ENCODE measurements at regions not wholly inside any gene's neighbourhood (a gene's known extent, or its start where the extent isn't known, plus 50 kb on each side); places are given as distances from the start of the nearest gene placed in this dataset.
A peak's percentile ranks its signal among the peaks of the same experiment; 100 is the strongest.
"Not testable (repeated sequence)": the region's sequence is repeated elsewhere in the genome, so short reads cannot be mapped to it uniquely, and the experiment has no call there.

GRCh38 chr4:149045731-149046130 is 603.5 kb upstream of the NR3C2 start:
- DNase-seq = no peak

DNA sequence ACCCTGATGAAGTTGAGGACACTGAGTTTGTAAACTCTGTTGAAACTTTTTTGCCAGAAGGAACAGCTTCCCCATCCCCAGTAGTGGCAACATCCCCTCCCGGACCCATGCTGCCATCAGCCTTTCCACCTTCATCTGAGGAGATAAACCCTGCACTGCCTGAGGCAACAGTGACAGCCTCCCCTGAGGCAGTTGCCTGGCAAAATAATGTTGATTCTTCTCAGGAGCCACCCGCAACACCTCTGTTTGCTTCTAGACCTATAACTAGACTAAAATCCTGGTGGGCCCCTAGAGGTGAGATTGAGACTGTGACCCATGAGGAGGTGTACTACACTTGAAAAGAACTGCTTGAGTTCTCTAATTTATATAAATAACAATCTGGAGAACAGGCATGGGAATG is 597.6 kb upstream of the NR3C2 start:
- not testable (repeated sequence) for DNase-seq

DNA sequence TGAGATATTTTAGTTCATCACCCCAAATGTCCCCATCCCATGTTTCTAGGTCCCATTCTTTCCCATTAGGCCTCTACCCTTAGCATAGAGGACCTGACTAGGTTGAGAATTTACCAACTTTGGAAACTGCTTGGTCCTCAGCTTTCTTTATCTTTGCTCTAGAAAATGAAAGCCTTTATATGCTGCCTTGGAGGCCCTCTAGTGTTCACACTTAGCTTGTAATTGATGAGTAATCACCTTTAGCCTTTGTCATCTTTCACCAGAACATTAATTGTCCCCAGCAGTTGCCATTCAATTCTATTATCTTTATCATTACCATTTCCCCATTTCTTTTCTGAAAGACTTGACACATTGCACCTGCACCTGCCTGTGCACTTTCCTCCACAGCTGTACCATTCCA is 589.2 kb upstream of the NR3C2 start:
- no peak for DNase-seq

DNA sequence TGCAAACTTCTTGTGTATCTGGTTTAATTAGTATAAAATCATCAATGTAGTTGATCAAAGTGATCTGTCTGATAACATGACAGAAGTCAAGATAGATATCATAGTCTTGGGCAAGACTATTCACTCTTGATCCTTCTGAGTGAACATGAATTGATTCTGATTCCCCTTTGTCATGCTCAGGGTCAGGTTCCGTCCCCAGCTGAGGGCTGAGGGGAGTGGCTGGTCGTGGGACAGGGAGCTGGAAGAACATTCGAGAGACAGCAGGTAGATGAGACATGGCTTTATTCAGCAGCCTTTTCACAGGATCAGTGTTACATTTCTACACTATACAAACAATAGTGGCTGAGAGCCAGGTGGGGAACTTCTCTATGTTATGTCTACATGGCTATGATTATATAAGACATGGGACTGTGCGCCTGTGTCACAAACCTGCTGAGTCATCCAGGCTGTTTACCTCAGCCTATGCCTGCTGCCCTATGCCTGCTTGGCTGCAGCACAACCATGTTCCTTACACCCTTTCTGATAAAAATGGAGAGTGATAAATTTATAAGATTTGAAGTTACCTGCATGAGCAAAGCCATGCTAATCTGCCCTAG is 586.9 kb upstream of the NR3C2 start:
- DNase-seq = no peak

- DNase-seq = no peak
These were observed 584.5 kb upstream of the NR3C2 start for GRCh38 chr4:149026696-149027095.

- DNase-seq = no peak
These were observed 575.0 kb upstream of the NR3C2 start for GRCh38 chr4:149017002-149017734.

- DNase-seq = no peak
These were observed 567.0 kb upstream of the NR3C2 start for GRCh38 chr4:149009223-149009622.

GRCh38 chr4:149008415-149009025 is 566.3 kb upstream of the NR3C2 start:
- no peak for DNase-seq

GRCh38 chr4:149005191-149005590 is 563.0 kb upstream of the NR3C2 start:
- DNase-seq = no peak

DNA sequence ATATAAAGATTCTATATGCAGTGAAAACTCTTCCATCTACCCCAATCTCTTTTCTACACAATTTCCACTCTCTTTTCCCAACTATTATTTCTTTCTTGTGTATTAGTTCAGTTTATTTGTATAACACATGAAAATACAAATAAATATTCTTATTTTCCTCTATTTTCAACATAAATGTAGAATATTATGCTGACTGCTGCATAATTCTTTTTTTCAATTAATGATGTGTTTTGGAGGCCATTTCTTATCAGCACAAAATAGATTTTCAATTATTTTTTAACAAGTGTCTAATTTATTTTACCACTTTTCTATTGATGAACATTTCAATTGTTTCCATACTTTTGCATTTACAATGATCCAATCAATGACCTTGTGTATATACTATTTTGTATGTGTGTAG is 557.7 kb upstream of the NR3C2 start:
- no peak for DNase-seq

DNA sequence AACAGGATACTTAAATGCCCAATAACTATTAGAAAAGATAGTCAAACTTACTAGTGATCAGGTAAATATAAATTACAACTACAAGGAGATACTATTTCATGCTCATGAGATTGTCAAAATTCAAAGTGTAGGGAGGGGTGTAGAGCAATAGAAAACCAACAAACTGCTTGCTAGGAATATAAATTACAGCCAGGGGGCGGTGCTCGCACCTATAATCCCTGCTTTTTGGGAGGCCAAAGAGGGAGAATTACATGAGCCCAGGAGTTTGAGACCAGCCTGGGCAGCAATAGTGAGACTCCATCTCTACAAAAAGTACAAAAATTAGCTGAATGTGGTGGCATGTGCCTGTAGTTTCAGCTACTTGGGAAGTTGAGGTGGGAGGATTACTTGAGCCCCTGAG is 556.5 kb upstream of the NR3C2 start:
- DNase-seq = no peak

DNA sequence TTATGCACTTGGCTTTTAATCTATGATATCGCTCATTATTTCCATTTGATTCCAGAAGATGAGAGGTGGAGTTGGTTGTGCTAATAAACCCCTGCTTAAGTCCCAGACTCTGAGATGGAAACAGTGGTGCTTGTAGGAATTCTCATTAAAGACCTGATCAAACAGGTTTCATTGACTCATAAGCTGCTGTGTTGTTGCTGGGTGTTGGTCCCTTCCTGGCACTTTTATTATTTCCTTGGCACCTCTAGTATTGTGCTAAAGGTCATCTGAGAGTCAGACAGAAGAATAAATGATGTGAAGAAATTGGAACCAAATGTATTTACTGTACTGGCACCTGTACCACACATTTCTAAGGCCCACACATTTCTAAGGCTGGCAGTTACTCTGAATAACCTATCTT is 544.7 kb upstream of the NR3C2 start:
- no peak for DNase-seq

- no peak for DNase-seq
These were observed 542.7 kb upstream of the NR3C2 start for GRCh38 chr4:148984951-148985350.

- no peak for DNase-seq
These were observed 540.0 kb upstream of the NR3C2 start for GRCh38 chr4:148982200-148982599.

DNA sequence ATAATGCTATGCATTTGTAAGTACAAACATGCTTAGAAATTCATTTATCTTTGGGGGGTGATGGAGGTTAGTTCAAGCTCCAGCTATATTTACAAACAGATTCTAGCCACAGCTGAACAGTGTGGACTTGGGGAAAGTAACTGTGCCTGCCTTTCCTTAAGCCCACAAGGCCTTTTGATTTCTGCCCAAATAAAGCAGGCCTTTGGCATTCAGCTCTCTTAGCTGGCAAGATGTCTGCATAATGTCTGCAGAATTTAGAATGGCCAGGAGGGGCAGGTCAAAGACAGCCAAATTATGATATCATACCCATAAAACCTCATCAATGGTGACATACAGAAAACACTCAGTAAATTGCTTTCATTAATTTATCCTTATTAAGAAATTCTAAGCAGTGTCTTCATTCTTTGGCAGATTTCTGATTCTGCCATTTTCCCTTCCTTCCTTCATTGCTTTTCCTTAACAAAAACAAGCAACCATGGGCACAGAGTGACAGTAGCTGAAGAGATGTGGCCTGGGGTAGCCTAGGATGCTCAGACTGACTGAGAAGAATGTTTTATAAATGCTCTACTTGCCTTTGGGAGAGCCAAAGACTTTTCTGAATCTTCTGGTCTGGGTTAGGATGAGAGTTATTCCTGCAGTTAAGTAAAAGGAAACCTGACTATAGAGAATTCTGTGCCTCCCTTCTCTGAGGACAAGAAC is 538.7 kb upstream of the NR3C2 start:
- DNase-seq = peak in 2 of 3 donors; percentile 22 to 39

GRCh38 chr4:148978301-148978700 is 536.1 kb upstream of the NR3C2 start:
- DNase-seq = no peak

- DNase-seq = no peak
These were observed 533.2 kb upstream of the NR3C2 start for GRCh38 chr4:148975464-148975863.

DNA sequence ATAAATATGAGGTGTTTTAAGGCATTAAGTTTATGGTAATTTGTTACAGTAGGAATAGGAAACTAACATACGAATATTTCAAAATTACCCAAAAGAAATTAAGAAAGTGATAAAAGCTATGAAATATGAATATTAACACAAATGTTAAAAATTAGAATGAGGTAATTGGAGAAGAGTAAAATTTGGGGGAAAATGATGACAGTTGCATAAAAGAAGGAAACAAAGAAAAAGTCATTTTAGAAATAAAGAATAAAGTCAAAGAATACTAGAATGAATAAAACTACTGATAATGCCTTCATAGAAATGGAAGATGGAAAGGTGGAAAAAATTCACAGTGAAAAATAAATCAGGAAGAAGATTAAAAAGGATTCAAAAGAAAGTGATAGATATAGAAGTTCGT is 522.9 kb upstream of the NR3C2 start:
- DNase-seq = no peak

DNA sequence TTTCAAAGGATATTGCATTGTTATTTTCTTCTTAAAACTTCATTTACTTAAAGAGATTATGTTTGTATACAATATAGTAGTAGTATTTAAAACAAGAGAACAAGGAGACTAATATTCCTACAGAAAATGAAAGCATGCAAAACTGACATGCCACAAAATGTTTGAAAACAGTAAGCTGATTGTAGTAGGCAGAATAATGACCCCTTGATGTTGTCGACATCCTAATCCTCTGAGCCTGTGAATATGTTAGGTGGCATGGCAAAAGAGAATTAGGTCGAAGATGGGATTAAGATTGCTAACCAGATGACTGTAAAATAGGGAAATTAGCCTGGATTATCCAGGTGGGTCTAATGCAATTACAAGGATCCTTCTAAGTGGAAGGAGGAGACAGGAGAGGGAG is 522.2 kb upstream of the NR3C2 start:
- DNase-seq = no peak

DNA sequence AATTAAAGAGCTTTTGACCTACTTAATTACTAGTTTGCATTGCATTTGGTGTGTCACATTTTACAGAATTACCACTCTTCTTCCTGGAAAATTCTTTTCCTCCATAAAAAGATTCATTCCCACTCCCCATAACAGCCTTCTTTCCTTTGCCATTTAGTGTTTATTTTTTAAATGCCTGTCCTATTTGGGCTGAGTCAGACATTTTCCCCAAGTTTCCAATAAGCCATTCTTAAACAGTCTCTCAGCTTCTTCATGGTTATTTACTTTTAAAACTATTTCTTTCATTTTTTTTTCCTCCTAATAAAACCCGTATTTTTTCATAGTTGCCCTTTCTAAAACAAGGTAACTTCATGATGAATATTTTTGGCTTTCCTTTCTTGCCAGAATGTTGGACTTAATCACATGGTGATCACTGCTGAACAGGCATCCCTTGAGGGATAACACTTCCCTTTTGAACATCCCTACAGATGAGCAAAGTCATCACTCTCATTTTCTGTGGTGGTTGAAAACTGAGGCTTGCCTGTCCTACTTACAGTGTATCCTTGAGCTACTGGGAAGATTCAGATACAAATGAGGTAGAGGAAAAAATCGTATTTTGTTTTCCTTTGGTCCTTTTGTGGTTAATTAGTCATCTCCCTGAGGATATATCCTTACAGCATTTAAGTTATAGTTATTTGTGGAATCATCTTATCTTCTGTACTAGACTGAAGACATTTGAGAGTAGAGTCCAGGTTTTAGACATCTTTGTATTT is 520.5 kb upstream of the NR3C2 start:
- DNase-seq = no peak

DNA sequence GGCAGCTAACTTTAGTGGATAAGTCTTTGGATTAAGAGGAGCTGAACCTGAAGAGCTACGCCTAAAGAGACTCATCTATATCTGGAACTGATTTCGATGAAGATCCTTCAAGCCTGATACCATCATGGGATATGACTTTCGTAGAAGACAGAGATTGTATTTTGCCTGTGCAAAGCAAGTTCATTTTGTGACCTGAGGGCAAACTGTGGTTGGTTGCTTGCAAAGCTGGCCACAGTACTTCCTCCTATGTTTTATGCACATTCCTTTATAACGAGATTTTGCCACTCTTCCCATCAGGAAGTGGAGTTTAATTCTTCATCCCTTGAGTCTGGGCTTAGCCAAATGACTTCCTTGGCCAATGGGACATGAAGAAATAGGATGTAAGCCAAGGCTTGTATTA is 519.3 kb upstream of the NR3C2 start:
- DNase-seq = no peak

GRCh38 chr4:148958317-148958716 is 516.1 kb upstream of the NR3C2 start:
- no peak for DNase-seq

Measured in muscle of back (tissue), 3 donors.